ENCODE measurements at regions not wholly inside any gene's neighbourhood (a gene's known extent, or its start where the extent isn't known, plus 50 kb on each side); places are given as distances from the start of the nearest gene placed in this dataset.
"Not testable (repeated sequence)": the region's sequence is repeated elsewhere in the genome, so short reads cannot be mapped to it uniquely, and the experiment has no call there.

DNA sequence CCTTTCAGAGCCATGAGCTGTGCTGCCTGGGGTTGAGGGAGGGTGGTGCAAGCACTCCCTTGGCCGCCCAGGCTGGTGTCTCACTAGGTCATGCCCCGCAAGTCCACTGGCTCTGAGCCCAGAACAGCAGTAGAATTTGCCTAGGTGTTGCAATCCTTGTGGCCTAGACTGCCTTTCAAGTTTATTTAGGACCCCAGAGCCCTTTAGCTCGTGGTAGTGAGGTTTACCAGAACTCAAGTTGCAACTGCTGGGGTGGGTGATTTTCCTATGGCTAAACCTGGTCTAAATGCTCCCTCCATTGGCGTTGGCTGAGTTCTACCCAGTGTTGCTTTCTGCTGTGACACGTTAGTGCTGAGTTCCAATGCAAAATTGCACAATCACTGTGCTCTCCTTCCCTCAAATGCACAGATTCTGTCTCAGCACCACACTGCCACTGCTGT is 287.2 kb downstream of the BCAT1 start:
- peak; percentile 99 for DNase-seq (ENCODE audit: low read depth)
- TF ChIP-seq CTCF (IDR thresholded peaks at IDR 0.05; ENCODE audit: insufficient read depth, low read depth, low read length) = no peak
- no peak overlapping the region for H3K4me3 ChIP-seq (ENCODE audit: low read depth, low read length)

- no peak for DNase-seq (ENCODE audit: low read depth)
- H3K4me3 ChIP-seq (ENCODE audit: low read depth, low read length) = no peak overlapping the region
- TF ChIP-seq CTCF (IDR thresholded peaks at IDR 0.05; ENCODE audit: insufficient read depth, low read depth, low read length) = no peak
Observed at GRCh38 chr12:24659016-24659415, 289.9 kb downstream of the BCAT1 start.

DNA sequence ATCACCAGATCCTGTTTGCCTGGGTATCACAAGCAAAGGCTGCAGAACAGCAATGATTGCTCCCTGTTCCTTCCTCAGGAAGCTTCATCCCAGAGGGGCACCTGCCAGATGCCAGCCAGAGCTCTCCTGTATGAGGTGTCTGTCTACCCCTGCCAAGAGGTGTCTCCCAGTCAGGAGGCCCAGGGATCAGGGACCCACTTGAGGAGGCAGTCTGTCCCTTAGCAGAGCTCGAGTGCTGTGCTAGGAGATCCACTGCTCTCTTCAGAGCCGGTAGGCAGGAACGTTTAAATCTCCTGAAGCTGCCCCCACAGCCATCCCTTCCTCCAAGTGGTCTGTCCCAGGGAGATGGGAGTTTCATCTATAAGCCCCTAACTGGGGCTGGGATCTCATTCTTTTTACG is 294.6 kb downstream of the BCAT1 start:
- DNase-seq (ENCODE audit: low read depth); H3K4me3 ChIP-seq (ENCODE audit: low read depth, low read length): not testable (repeated sequence)

GRCh38 chr12:24649634-24650033 is 299.3 kb downstream of the BCAT1 start:
- DNase-seq (ENCODE audit: low read depth) = no peak
- no peak overlapping the region for H3K4me3 ChIP-seq (ENCODE audit: low read depth, low read length)
- no peak for TF ChIP-seq CTCF (IDR thresholded peaks at IDR 0.05; ENCODE audit: insufficient read depth, low read depth, low read length)

DNA sequence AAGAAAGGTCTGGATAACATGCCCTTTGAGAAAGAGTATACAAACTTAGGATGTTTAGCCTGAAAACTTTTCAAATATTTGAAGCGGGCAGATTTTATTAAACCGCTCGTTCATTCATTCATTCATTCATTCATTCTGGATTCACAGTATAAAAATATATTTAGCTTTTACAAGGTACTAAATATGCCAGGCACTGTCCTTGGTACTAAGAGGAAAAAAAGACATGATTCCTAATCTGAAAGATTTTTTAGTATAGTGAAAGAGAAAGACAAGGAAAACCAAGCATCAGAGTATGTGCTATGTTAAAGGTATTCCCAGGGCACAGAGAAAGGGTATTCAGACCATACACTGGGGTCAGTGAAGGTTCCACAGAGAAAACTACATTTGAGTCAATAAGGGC is 299.7 kb downstream of the BCAT1 start:
- DNase-seq (ENCODE audit: low read depth) = no peak
- no peak overlapping the region for H3K4me3 ChIP-seq (ENCODE audit: low read depth, low read length)
- TF ChIP-seq CTCF (IDR thresholded peaks at IDR 0.05; ENCODE audit: insufficient read depth, low read depth, low read length) = no peak

DNA sequence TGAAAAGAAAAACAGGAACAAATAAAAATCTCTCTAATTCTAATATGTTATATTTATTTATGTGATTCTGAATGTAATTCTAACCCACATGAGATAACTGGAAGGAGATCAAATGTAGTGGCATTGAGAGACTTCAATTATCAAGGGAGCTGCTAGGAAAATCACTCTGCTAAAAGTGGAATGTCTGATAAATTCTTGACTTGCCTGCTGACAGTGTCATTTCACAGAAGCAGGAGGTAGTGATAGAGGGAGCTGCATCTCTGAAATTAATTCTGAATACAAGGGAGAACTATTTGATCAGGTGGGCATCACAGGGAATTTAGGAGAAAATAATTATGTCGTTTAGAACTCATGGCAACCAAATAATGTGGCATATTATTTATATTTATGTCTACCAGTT is 303.6 kb downstream of the BCAT1 start:
- no peak overlapping the region for H3K4me3 ChIP-seq (ENCODE audit: low read depth, low read length)
- no peak for TF ChIP-seq CTCF (IDR thresholded peaks at IDR 0.05; ENCODE audit: insufficient read depth, low read depth, low read length)
- DNase-seq (ENCODE audit: low read depth) = no peak

- no peak overlapping the region for H3K4me3 ChIP-seq (ENCODE audit: low read depth, low read length)
- no peak for TF ChIP-seq CTCF (IDR thresholded peaks at IDR 0.05; ENCODE audit: insufficient read depth, low read depth, low read length)
- no peak for DNase-seq (ENCODE audit: low read depth)
Observed at GRCh38 chr12:24643120-24644119, 305.5 kb downstream of the BCAT1 start.

Measured in fibroblast of villous mesenchyme (primary cell).